CD4-positive, CD25-positive, alpha-beta regulatory T cell (primary cell): ENCODE measurements at regions not wholly inside any gene's neighbourhood (a gene's known extent, or its start where the extent isn't known, plus 50 kb on each side); places are given as distances from the start of the nearest gene placed in this dataset.

ENCODE experiments used
- ATAC-seq, 2 donors: fragments of 150-1000 bp; cut with Tn5 transposase; one replicate each; pipeline ENCODE4 v1.10.0; 2021; ENCODE audit warnings: low read depth in 2 of 2, moderate number of reproducible peaks in 2 of 2, moderate library complexity in 1 of 2
- DNase-seq, 3 donors: peaks; one replicate each; pipeline versions ENCODE4 v3.0.0 to v3.0.0-alpha.2; 2012 to 2022; ENCODE audit warnings: mixed read lengths in 1 of 3
- H3K27ac ChIP-seq: one replicate; pipeline ENCODE4 v1.7.0; 2013; ENCODE audit warnings: mild to moderate bottlenecking, low read length; ENCODE audit not compliant: insufficient read depth, poor library complexity, severe bottlenecking
- H3K27me3 ChIP-seq: one replicate; pipeline ENCODE4 v1.7.0; 2013; ENCODE audit warnings: low read length; ENCODE audit not compliant: control insufficient read depth, insufficient read depth
- H3K36me3 ChIP-seq: one replicate; pipeline ENCODE4 v1.7.0; 2013; ENCODE audit warnings: mild to moderate bottlenecking, low read length, moderate library complexity; ENCODE audit not compliant: control insufficient read depth, insufficient read depth
- H3K4me1 ChIP-seq: 2 replicates; pipeline ENCODE4 v1.7.0; 2013; ENCODE audit warnings: mild to moderate bottlenecking, low read length; ENCODE audit not compliant: insufficient read depth, control insufficient read depth, poor library complexity, severe bottlenecking
- H3K4me3 ChIP-seq: one replicate; pipeline ENCODE4 v1.7.0; 2013; ENCODE audit warnings: low read depth, mild to moderate bottlenecking, low read length, moderate library complexity
- H3K9me3 ChIP-seq, 2 experiments: 1 replicate in 1 of 2; 2 replicates in 1 of 2; pipeline ENCODE4 v1.7.0; 2013; ENCODE audit warnings: low read length in 2 of 2, mild to moderate bottlenecking in 1 of 2, moderate library complexity in 1 of 2; ENCODE audit not compliant: control insufficient read depth in 2 of 2
- H3K27ac Mint-ChIP-seq, 3 donors: one replicate each; pipeline ENCODE4 v1.8.0; 2020 to 2022; ENCODE audit warnings: mild to moderate bottlenecking in 3 of 3, mixed read lengths in 3 of 3, moderate library complexity in 2 of 3
- H3K27me3 Mint-ChIP-seq: one replicate; pipeline ENCODE4 v1.8.0; 2022; ENCODE audit warnings: mild to moderate bottlenecking, mixed read lengths
- H3K36me3 Mint-ChIP-seq: one replicate; pipeline ENCODE4 v1.8.0; 2020; ENCODE audit warnings: mixed read lengths
- H3K4me1 Mint-ChIP-seq, 4 donors: one replicate each; pipeline ENCODE4 v1.8.0; 2020 to 2022; ENCODE audit warnings: mixed read lengths in 4 of 4, mild to moderate bottlenecking in 1 of 4
- H3K4me3 Mint-ChIP-seq, 4 donors: one replicate each; pipeline ENCODE4 v1.8.0; 2020 to 2022; ENCODE audit warnings: mild to moderate bottlenecking in 4 of 4, mixed read lengths in 4 of 4, moderate library complexity in 3 of 4
- H3K9me3 Mint-ChIP-seq, 7 donors: one replicate each; pipeline ENCODE4 v1.8.0; 2020 to 2022; ENCODE audit warnings: mixed read lengths in 7 of 7, mild to moderate bottlenecking in 3 of 7, moderate library complexity in 2 of 7

GRCh38 chr15:92520914-92521623 is 127.4 kb downstream of the ST8SIA2 start:
- no peaks in the 10 kb centered on the region for H3K27me3 Mint-ChIP-seq
- H3K4me1 Mint-ChIP-seq: peaks cover 0 to 8% (median 5%) of the 10 kb centered on the region in 4 donors
- no peak overlapping the region for H3K27ac Mint-ChIP-seq
- Histone ChIP-seq H3K36me3 (no peaks in the 10 kb centered on the region), H3K4me3 (no peak overlapping the region), H3K9me3 (no peaks in the 10 kb centered on the region), H3K4me1 (no peaks in the 10 kb centered on the region), H3K27ac (no peak overlapping the region), H3K27me3 (no peaks in the 10 kb centered on the region)
- no peak overlapping the region for H3K4me3 Mint-ChIP-seq
- H3K9me3 Mint-ChIP-seq: peaks cover 0 to 2% (median 0%) of the 10 kb centered on the region in 7 donors
- ATAC-seq (no peak), DNase-seq (no peak)
- H3K36me3 Mint-ChIP-seq: no peaks in the 10 kb centered on the region

- ATAC-seq: no peak
- no peak overlapping the region for H3K4me3 Mint-ChIP-seq
- no peaks in the 10 kb centered on the region for H3K36me3 ChIP-seq
- H3K9me3 ChIP-seq: no peaks in the 10 kb centered on the region
- H3K27ac Mint-ChIP-seq: no peak overlapping the region
- no peaks in the 10 kb centered on the region for H3K36me3 Mint-ChIP-seq
- H3K4me1 Mint-ChIP-seq: peaks cover 0 to 5% (median 4%) of the 10 kb centered on the region in 4 donors
- H3K4me3 ChIP-seq: no peak overlapping the region
- H3K27me3 ChIP-seq: no peaks in the 10 kb centered on the region
- H3K27me3 Mint-ChIP-seq: no peaks in the 10 kb centered on the region
- H3K27ac ChIP-seq: no peak overlapping the region
- DNase-seq: no peak
- no peaks in the 10 kb centered on the region for H3K4me1 ChIP-seq
- no peaks in the 10 kb centered on the region for H3K9me3 Mint-ChIP-seq
Measured at GRCh38 chr15:92519709-92520108, 126.0 kb downstream of the ST8SIA2 start.
